Kidney (tissue), 13 donors: ENCODE measurements at regions not wholly inside any gene's neighbourhood (a gene's known extent, or its start where the extent isn't known, plus 50 kb on each side); places are given as distances from the start of the nearest gene placed in this dataset.

Experiments used
- DNase-seq, 5 donors: peaks; one replicate each; pipeline ENCODE4 v3.0.0-alpha.2; 2013 to 2020
- FAIRE-seq: peaks from 2 replicates; lab custom pipeline; 2012; peaks lifted over from hg19 to GRCh38; lab: Jason Lieb, UNC
- H3K27ac ChIP-seq, 2 donors: one replicate each; pipeline ENCODE4 v1.7.0; 2013; ENCODE audit warnings: low read depth in 2 of 2, low read length in 2 of 2, inconsistent platforms in 1 of 2
- H3K27me3 ChIP-seq: one replicate; pipeline ENCODE4 v1.7.1; 2013; ENCODE audit warnings: low read length, inconsistent platforms; ENCODE audit not compliant: control insufficient read depth, insufficient read depth
- H3K36me3 ChIP-seq, 3 donors: one replicate each; pipeline versions ENCODE4 v1.7.0 to v1.7.1; 2013; ENCODE audit warnings: low read length in 3 of 3, control low read depth in 1 of 3, inconsistent platforms in 1 of 3; ENCODE audit not compliant: insufficient read depth in 3 of 3, control insufficient read depth in 2 of 3
- H3K4me1 ChIP-seq, 3 donors: one replicate each; pipeline versions ENCODE4 v1.7.0 to v1.7.1; 2013; ENCODE audit warnings: low read length in 3 of 3, inconsistent platforms in 1 of 3, low read depth in 1 of 3; ENCODE audit not compliant: control insufficient read depth in 2 of 3, insufficient read depth in 2 of 3
- H3K4me3 ChIP-seq, 3 donors: one replicate each; pipeline versions ENCODE4 v1.7.0 to v1.8.1; 2013; ENCODE audit warnings: low read length in 3 of 3, control low read depth in 1 of 3, inconsistent platforms in 1 of 3
- H3K9ac ChIP-seq, 3 donors: one replicate each; pipeline versions ENCODE4 v1.7.0 to v1.7.1; 2013; ENCODE audit warnings: low read length in 3 of 3, control low read depth in 1 of 3, inconsistent platforms in 1 of 3
- H3K9me3 ChIP-seq, 3 donors: one replicate each; pipeline versions ENCODE4 v1.7.0 to v1.7.1; 2013; ENCODE audit warnings: low read length in 3 of 3, control low read depth in 1 of 3, inconsistent platforms in 1 of 3; ENCODE audit not compliant: control insufficient read depth in 2 of 3, insufficient read depth in 1 of 3
- intact Hi-C: fragments of 100-400 bp; cut with DNase I; formaldehyde crosslinking; loops from one replicate; pipeline ENCODE4 v1.11.1; 2022
- TF ChIP-seq, protein P1 (sequence below): IDR thresholded peaks from 3 replicates; pipeline ENCODE4 v1.5.1; 2012; ENCODE audit warnings: mild to moderate bottlenecking, moderate library complexity, borderline replicate concordance; ENCODE audit not compliant: insufficient read depth; ENCODE audit errors: extremely low read depth
- donor health status: control.
- donor health status: control.
- donor health status: control.
- donor health status: control.
- donor health status: control.
- donor health status: DM: yes; HTN: yes; CAD: no.
- donor health status: Normal renal cell carcinoma (clear cell type).

DNA sequence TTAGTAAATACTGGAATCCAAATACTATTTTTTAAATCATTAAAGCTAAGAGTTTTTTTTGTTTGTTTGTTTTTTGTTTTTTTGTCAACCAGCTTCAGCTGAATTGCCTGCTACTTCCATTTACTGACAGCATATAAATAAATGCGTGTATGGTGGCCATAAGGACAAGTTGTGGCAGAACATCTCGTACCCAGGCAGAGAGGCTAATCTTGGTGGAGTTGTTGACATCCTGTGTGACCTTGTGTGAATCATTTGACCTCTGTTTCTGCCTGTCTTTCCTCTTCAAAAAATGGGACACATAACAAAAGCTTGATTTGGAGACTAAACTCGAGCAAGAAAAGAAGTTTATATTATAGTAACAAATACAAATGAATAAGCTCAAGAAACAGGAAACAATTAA is 734.2 kb downstream of the MCTP2 start:
- no peak overlapping the region for H3K4me3 ChIP-seq
- peaks cover 0 to 2% (median 0%) of the 10 kb centered on the region in 3 donors for H3K9me3 ChIP-seq
- H3K4me1 ChIP-seq: no peaks in the 10 kb centered on the region
- H3K36me3 ChIP-seq: no peaks in the 10 kb centered on the region
- TF ChIP-seq, protein P1, sequence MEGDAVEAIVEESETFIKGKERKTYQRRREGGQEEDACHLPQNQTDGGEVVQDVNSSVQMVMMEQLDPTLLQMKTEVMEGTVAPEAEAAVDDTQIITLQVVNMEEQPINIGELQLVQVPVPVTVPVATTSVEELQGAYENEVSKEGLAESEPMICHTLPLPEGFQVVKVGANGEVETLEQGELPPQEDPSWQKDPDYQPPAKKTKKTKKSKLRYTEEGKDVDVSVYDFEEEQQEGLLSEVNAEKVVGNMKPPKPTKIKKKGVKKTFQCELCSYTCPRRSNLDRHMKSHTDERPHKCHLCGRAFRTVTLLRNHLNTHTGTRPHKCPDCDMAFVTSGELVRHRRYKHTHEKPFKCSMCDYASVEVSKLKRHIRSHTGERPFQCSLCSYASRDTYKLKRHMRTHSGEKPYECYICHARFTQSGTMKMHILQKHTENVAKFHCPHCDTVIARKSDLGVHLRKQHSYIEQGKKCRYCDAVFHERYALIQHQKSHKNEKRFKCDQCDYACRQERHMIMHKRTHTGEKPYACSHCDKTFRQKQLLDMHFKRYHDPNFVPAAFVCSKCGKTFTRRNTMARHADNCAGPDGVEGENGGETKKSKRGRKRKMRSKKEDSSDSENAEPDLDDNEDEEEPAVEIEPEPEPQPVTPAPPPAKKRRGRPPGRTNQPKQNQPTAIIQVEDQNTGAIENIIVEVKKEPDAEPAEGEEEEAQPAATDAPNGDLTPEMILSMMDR: no peak
- no peak overlapping the region for H3K9ac ChIP-seq
- intact Hi-C loops: no loop called here
- no peaks in the 10 kb centered on the region for H3K27me3 ChIP-seq
- H3K27ac ChIP-seq: no peak overlapping the region
- FAIRE-seq (no peak), DNase-seq (no peak)

DNA sequence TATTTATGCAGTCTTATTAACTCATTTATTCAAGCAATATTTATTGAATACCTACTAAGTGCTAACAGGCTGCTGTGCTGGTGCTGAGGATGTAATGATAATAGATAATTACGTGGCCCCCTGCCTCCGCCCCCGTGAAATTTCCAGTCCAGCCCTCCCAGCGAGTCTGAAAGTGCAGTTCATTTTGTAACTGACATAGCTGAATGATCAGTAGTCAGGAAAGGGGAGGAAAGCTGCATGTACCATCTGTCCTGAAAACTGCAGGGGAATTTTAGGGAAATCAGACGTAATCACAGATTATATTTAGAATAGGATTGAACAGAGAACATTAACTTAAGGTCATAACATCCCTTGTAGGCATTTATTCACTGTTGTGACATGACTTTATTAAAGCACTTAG is 736.8 kb downstream of the MCTP2 start:
- H3K9me3 ChIP-seq: no peaks in the 10 kb centered on the region
- no peaks in the 10 kb centered on the region for H3K27me3 ChIP-seq
- H3K4me1 ChIP-seq: peaks cover 0 to 6% (median 2%) of the 10 kb centered on the region in 3 donors
- intact Hi-C loops: no loop called here
- TF ChIP-seq, protein P1: no peak
- H3K27ac ChIP-seq: no peak overlapping the region
- peak overlapping the region in 1 of 3 donors; percentile 25 for H3K4me3 ChIP-seq
- DNase-seq (peak in 1 of 5 donors; percentile 18), FAIRE-seq (no peak)
- H3K9ac ChIP-seq: no peak overlapping the region
- no peaks in the 10 kb centered on the region for H3K36me3 ChIP-seq

DNA sequence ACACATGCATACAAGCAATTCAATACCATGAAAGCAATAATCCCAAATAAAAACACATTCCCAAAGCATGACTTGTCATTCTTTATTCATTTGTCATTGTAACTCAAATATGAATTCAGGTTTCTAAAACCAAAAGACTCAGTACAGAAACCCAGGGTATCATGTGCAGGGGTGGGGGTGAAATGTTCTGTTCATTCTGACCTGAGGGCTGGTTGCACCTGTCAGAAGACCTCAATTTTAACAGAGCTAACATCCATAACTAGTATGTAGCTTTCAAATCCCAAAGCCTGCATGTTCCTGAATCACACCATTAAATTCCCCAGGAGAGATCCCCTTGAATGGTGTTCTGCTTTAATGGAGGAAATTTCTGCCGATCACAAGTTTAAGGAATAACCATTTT is 738.7 kb downstream of the MCTP2 start:
- Histone ChIP-seq H3K9me3 (no peaks in the 10 kb centered on the region), H3K36me3 (no peaks in the 10 kb centered on the region), H3K4me1 (peaks cover 0 to 6% (median 2%) of the 10 kb centered on the region in 3 donors), H3K4me3 (no peak overlapping the region), H3K27ac (no peak overlapping the region), H3K27me3 (no peaks in the 10 kb centered on the region), H3K9ac (no peak overlapping the region)
- TF ChIP-seq, protein P1: no peak
- FAIRE-seq (no peak), DNase-seq (no peak)
- intact Hi-C loops: no loop called here

DNA sequence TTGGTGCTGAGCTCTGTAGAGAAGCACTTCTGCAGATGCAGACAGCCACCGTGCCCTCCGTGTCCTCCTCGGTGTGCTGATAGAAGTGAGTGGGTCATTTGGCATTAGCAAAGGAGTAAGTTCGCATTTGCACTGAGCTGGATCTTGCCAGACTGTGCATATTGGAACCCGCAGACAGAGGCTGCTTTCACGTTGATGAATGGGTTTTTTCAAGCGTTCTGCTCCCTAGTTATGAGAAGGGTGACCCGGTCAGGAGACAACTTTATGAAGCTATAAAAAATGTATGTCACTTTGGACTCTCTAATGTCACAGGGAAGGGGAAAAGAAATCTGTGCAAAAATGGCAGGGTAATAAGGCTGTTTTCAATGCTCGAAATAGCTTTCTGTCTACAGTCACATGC is 739.4 kb downstream of the MCTP2 start:
- intact Hi-C loops: no loop called here
- no peak for FAIRE-seq
- peak overlapping the region in 1 of 3 donors; percentile 3 for H3K4me3 ChIP-seq
- no peak overlapping the region for H3K9ac ChIP-seq
- TF ChIP-seq, protein P1: no peak
- peak in 4 of 5 donors; percentile 38 to 83 (median 57) for DNase-seq
- H3K27ac ChIP-seq: no peak overlapping the region
- H3K27me3 ChIP-seq: no peaks in the 10 kb centered on the region
- H3K36me3 ChIP-seq: no peaks in the 10 kb centered on the region
- peaks cover 0 to 6% (median 2%) of the 10 kb centered on the region in 3 donors for H3K4me1 ChIP-seq
- no peaks in the 10 kb centered on the region for H3K9me3 ChIP-seq
